NCI-H2196 (cell line): ENCODE measurements at regions not wholly inside any gene's neighbourhood (a gene's known extent, or its start where the extent isn't known, plus 50 kb on each side); places are given as distances from the start of the nearest gene placed in this dataset.
"Not testable (repeated sequence)": the region's sequence is repeated elsewhere in the genome, so short reads cannot be mapped to it uniquely, and the experiment has no call there.

Experiments
- DNase-seq: peaks from one replicate; lab custom pipeline; 2025; ENCODE audit not compliant: unreplicated experiment; lab: John Stamatoyannopoulos, UW

- no peak for DNase-seq
Measured at GRCh38 chr2:187867165-187867564, 312.9 kb upstream of the TFPI start.

GRCh38 chr2:187869195-187869594 lies 315.0 kb upstream of the TFPI start:
- no peak for DNase-seq

- DNase-seq, result no peak
Measured at GRCh38 chr2:187871506-187871905, 317.3 kb upstream of the TFPI start.

- DNase-seq, result no peak
Measured at GRCh38 chr2:187873132-187873531, 318.9 kb upstream of the TFPI start.

GRCh38 chr2:187874786-187875185 lies 320.6 kb upstream of the TFPI start:
- no peak for DNase-seq

- no peak for DNase-seq
Measured at GRCh38 chr2:187875261-187876141, 321.3 kb upstream of the TFPI start.

DNA sequence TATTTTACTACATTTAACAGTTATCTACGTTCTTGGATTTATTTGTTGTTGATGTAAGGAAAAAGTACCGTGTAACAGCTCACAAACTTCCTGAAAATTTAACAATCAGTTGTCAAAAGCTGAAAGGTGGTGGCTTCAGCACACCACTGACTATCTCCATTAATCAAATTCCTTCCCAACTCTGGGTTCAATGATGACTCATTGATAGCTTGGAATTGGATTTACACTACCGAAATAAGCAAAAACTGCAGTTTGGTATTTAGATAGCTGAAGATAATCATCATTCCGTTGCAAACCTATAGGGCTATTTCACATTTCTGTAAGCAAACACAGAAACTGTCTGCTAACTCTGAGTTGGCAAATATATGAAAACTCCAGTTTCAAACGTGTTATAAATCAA lies 322.3 kb upstream of the TFPI start:
- no peak for DNase-seq

DNA sequence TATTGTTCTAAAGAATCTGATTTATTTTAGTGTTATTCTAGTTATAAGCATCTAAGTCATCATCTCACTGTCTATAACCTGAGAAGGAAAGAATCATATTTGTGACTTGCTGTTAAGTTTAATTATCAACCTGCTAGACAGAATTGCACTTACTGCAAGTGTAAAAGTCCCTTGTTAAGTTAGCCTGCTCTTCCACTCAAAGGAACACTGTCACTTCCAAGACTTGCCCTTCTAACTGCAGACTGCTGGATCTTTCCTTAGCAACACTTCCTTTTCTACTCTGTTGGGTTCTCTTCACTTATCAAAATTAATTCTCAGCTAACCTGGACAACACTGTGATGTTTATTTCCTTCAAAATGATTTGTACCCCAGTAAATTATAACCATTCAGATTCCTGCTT lies 323.2 kb upstream of the TFPI start:
- DNase-seq, result no peak

GRCh38 chr2:187878112-187878511 lies 323.9 kb upstream of the TFPI start:
- DNase-seq, result no peak

DNA sequence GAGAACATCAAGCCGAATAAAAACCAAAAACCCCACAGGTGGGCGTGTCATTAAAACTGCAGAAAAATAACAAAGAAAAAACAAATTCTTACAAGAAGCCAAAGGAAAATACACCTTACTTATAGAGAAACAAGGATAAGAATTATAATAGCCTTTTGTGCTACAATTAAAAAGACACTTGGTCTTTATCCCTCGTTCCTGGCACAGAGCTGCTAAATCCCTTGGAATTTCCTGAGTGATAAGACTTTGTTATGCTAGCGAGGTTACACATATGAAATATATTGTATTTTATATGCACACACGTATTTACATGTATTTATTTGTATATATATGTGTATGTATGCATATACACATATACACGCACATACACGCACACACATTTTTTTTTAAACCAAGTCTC lies 325.3 kb upstream of the TFPI start:
- no peak for DNase-seq

DNA sequence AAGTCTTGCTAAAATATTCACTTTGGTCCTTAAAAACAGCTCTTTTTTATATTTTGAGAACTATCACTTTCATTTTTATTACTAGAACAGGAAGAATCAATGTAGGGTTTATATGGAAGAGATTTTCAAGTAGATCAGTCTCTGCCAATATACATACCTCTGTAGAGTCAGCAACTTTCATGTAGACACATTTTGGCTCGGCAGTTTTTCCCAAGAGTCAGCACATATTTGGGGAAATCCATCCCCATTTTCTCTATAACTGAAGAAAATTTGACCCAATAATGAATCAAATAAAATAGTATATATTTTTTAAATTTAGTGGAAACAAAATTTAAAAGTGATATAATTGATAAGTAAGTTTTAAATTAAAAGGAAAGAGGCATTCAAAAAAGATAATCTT lies 329.8 kb upstream of the TFPI start:
- DNase-seq, result no peak

DNA sequence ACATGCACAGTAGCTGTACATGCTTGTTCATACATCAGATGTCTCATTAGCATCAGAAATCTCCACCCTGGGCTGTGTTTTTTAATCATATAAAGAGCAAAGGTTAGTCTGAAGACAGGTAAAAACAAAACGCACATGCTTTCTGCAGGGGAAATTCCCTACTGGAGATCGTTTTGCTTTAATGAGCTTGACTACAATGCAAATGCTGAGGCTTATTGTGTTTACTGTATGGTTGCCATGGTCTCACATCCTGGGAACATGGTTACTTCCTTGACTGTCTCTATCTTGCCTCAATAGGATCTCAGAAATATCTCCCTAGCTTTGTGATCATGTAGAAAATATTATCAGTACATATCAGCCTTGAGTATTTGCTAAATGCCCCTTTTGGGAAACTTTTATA lies 336.5 kb upstream of the TFPI start:
- DNase-seq, result no peak

- no peak for DNase-seq
Measured at GRCh38 chr2:187900021-187900420, 345.8 kb upstream of the TFPI start.

GRCh38 chr2:187906021-187906420 lies 351.8 kb upstream of the TFPI start:
- no peak for DNase-seq

GRCh38 chr2:187910922-187911321 lies 356.7 kb upstream of the TFPI start:
- not testable (repeated sequence) for DNase-seq

- DNase-seq, result no peak
Measured at GRCh38 chr2:187912950-187913349, 358.7 kb upstream of the TFPI start.

DNA sequence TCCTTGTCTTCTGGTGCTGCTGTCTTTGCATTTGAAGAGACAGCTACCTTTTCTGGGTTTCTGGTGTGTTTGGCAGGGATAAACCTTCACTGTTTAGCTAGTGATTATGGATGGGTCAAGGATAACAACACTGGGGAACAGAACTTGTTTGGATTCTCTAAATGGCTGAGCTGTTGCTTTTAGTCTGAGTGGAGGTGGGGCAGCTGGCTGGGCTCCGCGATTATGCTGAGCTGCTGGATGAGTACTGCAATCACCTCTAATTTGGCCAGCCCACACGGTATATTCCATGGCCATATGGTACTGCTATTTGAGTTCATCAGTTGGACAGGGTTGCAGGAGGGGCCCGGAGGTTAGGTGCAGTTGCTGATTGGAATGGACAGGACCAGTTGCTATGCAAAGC lies 361.6 kb upstream of the TFPI start:
- no peak for DNase-seq

DNA sequence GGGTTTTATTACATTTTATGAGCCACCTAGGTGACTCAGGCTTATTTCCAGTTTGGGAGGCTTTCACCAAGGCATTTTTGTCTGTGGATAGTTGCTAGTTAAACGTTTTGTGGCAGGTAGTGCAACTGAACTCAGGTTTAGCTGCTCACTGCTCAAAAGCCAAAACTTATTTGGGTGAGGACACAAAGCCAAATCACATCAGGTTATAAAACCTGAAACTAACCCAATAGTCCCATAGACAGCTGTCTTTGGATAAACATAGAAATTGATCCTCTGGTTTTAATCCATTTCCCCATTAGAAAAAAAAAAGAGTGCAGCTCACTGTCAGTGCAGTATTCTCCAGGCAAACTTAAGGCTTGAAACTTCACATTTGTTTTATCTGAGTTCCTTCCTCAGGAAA lies 362.6 kb upstream of the TFPI start:
- DNase-seq, result no peak

DNA sequence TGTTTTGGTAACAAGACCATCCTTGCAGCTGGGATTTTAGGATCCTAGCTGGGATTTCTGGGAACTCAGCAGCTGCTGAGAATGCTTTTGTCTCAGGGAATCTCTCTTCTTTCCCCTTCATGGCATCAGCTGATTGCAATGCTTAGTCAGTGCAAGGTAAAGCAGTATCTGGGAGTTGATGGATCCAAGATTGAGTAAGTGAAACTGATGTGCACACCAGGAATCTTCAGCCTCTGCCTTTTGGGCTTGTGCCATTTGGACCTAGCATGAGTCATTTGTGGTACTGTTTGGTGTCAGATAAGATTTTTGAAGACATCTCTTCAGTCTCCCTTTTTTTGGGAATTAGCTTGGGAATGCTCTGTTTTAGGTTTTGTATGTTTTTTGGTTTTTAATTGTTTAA lies 363.3 kb upstream of the TFPI start:
- DNase-seq, result no peak

GRCh38 chr2:187918996-187919821 lies 365.0 kb upstream of the TFPI start:
- no peak for DNase-seq

DNA sequence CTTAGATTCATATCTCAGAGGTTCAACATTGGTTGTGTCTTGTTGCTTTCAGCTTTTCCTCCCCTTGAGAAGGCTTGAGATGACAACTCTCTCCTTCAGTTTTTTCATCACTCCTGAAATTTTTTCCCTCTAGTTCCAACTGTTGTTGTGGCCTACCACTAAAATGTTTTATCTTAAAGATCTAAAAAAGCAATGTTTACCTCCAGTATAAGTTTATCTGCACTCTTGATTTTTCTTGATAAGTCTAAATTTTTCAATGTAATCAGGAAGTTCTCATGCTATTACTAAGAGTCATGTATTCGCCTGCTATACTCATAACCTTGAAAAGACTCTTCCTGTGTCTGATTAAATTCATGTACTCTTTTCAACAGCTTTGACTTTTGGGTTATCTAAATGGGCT lies 366.3 kb upstream of the TFPI start:
- no peak for DNase-seq

DNA sequence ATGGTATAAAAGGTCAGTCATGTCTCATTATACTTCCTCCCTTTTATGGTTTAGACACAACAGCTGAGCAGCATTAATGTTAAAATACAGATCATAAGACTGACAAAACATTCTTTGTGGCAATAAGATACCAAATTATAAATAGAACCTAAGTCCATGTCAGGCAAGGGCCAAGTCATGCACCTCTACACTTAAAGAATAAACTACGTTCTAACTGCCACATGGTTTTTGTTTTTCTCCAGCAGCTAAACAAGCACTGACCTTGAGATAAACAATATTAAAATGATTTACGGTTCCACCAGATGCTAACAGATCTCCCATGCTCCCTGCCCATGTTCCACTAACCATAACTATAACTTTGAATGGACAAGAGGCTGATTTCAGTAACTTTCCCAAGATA lies 368.6 kb upstream of the TFPI start:
- DNase-seq, result no peak
